ENCODE measurements at regions not wholly inside any gene's neighbourhood (a gene's known extent, or its start where the extent isn't known, plus 50 kb on each side); places are given as distances from the start of the nearest gene placed in this dataset.

DNA sequence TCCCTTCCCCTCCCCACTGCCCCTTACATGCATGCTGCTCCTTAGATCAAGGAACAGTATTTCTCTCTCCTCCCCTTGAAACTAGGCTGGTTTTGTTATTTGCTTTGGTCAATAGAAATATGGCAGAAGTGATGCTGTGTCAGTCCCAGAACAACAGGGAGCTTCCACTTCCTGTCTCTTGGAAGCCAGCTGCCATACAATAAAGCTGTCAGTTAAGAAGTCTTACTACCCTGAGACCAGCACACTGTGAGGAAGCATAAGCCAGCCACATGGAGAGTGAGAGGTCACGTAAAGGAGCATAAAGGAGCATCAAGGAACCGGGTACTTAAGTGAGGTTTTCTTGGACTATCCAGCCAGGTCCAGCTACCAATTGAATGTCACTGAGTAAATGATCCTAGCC, 126.6 kb downstream of the NOL4 start:
- H3K9me3 ChIP-seq (ENCODE audit: control insufficient read depth, low read length, poor library complexity, severe bottlenecking): no peaks in the 10 kb centered on the region
- Mint-ChIP-seq H3K4me3 (no peak overlapping the region), H3K27me3 (no peaks in the 10 kb centered on the region), H3K4me1 (no peaks in the 10 kb centered on the region), H3K27ac (no peak overlapping the region), H3K36me3 (ENCODE audit: low read depth) (no peaks in the 10 kb centered on the region)
- ATAC-seq (no peak), DNase-seq (no peak)

DNA sequence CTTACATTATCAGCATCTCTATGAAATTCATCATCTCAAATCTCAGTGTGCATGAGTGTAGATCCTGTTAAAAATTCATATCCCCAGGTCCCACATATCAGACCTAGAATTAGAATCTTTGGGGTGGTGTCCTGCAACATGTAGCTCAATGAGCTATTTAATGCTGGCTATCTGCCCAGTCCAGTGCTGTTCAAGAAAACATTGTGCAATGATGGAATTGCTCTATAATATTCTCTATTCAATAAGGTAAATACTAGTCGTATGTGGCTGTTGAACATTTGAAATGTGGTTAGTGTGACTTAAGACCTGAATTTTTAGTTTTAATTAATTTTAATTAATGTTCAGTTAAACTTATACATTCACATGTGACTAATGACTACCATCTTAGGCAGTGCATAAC, 127.4 kb downstream of the NOL4 start:
- no peaks in the 10 kb centered on the region for H3K4me1 Mint-ChIP-seq
- DNase-seq (no peak), ATAC-seq (no peak)
- no peak overlapping the region for H3K27ac Mint-ChIP-seq
- H3K4me3 Mint-ChIP-seq: no peak overlapping the region
- no peaks in the 10 kb centered on the region for H3K9me3 ChIP-seq (ENCODE audit: control insufficient read depth, low read length, poor library complexity, severe bottlenecking)
- no peaks in the 10 kb centered on the region for H3K36me3 Mint-ChIP-seq (ENCODE audit: low read depth)
- H3K27me3 Mint-ChIP-seq: no peaks in the 10 kb centered on the region

DNA sequence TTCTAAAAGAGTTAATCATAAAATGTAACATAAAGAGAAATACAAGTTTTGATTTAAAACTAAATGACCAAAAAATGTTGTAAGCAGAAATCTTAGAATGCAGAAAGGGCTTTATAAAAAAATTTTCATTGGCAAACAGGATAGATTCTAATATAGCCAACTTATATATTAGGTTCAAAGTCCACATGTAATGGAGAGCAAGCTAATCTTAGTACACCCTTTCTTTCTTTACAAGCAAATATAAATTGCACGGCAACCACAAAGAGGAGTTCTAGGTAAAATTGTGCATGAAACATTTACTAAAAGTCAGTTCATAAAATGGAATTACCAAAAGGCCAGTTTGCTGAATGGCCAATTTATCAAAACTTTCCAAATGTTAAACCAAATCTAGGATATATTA, 130.6 kb downstream of the NOL4 start:
- Mint-ChIP-seq H3K4me3 (no peak overlapping the region), H3K27me3 (no peaks in the 10 kb centered on the region), H3K4me1 (no peaks in the 10 kb centered on the region), H3K27ac (no peak overlapping the region), H3K36me3 (ENCODE audit: low read depth) (no peaks in the 10 kb centered on the region)
- DNase-seq (no peak), ATAC-seq (no peak)
- H3K9me3 ChIP-seq (ENCODE audit: control insufficient read depth, low read length, poor library complexity, severe bottlenecking): no peaks in the 10 kb centered on the region

DNA sequence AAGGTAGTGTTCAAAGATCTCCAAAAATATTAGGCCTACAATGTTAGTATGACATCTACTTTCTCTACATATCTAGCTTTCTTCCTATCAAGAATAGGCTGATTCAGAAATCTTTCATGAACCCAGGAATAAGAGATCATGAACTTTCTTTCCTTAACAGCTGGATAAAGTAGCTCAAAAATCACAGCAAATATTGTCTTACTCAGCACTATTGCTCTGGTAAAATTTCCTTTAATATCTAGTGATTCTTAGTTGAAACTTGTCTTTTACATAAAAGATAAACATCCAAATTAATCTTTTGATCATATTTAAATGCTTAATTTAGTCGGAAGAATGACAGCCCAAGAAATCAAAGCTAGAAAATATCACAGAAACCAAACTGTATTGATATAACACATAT, 131.9 kb downstream of the NOL4 start:
- Mint-ChIP-seq H3K27ac (no peak overlapping the region), H3K36me3 (ENCODE audit: low read depth) (no peaks in the 10 kb centered on the region), H3K27me3 (no peaks in the 10 kb centered on the region), H3K4me3 (no peak overlapping the region), H3K4me1 (no peaks in the 10 kb centered on the region)
- DNase-seq: no peak
- no peak for ATAC-seq
- H3K9me3 ChIP-seq (ENCODE audit: control insufficient read depth, low read length, poor library complexity, severe bottlenecking): no peaks in the 10 kb centered on the region

DNA sequence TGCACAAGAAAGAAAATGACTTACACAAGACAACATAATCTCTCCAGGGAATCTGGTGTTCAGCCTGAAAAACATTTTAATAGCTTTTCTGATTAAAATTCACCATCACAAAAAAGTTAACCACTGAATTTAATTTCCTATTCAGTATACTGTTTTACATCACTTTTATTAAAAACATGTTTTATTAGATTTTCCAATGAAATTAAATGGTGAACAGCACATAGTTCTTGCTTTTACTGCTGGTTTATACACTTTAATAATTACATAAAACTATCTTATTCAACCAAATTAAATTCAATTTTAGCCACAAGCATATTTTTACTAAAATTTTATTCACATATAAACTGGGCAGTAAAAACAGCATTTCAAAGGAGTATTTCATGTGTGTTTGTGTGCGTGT, 138.3 kb downstream of the NOL4 start:
- no peak overlapping the region for H3K27ac Mint-ChIP-seq
- no peaks in the 10 kb centered on the region for H3K9me3 ChIP-seq (ENCODE audit: control insufficient read depth, low read length, poor library complexity, severe bottlenecking)
- DNase-seq (no peak), ATAC-seq (no peak)
- no peaks in the 10 kb centered on the region for H3K36me3 Mint-ChIP-seq (ENCODE audit: low read depth)
- H3K4me3 Mint-ChIP-seq: no peak overlapping the region
- no peaks in the 10 kb centered on the region for H3K4me1 Mint-ChIP-seq
- H3K27me3 Mint-ChIP-seq: no peaks in the 10 kb centered on the region

DNA sequence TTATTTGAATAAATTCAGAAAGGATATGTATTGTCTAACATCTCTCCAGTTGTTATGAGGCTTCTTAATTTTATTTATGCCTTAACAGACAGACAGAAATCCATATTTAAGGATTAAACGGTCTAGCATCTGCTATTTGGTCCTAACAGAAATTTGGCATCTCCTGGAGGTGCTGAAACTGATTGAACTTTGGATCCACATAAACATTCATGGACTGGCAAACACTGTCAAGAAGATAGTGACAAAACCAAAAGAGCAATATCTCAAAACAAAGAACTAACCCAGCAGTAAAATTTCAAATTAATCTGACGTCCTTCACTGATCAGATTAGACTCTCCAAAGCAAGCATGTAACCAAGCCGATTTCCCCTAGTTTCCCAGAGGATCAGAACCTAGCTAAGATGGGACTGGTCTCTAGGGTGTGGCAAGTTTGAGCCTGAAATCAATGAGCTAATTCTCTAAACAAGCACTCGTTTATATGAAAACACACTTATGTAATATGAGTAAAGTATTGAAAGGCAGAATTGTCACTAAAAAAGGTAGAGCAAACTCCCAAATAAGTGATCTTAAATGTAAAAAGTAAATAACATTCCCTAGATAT, 139.5 kb downstream of the NOL4 start:
- no peak for DNase-seq
- Mint-ChIP-seq H3K4me1 (no peaks in the 10 kb centered on the region), H3K27me3 (no peaks in the 10 kb centered on the region), H3K36me3 (ENCODE audit: low read depth) (no peaks in the 10 kb centered on the region), H3K27ac (no peak overlapping the region), H3K4me3 (no peak overlapping the region)
- H3K9me3 ChIP-seq (ENCODE audit: control insufficient read depth, low read length, poor library complexity, severe bottlenecking): no peaks in the 10 kb centered on the region
- no peak for ATAC-seq

DNA sequence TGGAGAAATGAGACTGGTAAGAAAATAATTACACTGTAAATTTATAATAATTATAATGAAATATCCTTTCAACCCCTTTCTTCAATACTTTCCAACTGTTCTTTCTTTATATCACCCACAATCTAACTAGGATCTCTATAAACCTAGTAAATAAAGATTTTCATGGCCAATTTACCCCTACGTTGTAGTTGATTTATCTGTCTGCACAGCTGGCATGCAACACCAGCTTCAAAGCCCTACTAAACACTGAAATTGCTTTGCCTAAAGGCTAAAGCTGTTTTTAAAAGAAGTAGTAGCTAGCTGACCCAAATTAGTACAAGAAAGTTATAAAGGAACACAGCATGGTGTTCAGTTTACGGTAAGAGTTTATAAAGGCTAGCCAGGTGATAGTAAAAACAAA, 140.1 kb downstream of the NOL4 start:
- no peaks in the 10 kb centered on the region for H3K4me1 Mint-ChIP-seq
- H3K27me3 Mint-ChIP-seq: no peaks in the 10 kb centered on the region
- DNase-seq (no peak), ATAC-seq (no peak)
- H3K27ac Mint-ChIP-seq: no peak overlapping the region
- H3K9me3 ChIP-seq (ENCODE audit: control insufficient read depth, low read length, poor library complexity, severe bottlenecking): no peaks in the 10 kb centered on the region
- no peaks in the 10 kb centered on the region for H3K36me3 Mint-ChIP-seq (ENCODE audit: low read depth)
- H3K4me3 Mint-ChIP-seq: no peak overlapping the region

DNA sequence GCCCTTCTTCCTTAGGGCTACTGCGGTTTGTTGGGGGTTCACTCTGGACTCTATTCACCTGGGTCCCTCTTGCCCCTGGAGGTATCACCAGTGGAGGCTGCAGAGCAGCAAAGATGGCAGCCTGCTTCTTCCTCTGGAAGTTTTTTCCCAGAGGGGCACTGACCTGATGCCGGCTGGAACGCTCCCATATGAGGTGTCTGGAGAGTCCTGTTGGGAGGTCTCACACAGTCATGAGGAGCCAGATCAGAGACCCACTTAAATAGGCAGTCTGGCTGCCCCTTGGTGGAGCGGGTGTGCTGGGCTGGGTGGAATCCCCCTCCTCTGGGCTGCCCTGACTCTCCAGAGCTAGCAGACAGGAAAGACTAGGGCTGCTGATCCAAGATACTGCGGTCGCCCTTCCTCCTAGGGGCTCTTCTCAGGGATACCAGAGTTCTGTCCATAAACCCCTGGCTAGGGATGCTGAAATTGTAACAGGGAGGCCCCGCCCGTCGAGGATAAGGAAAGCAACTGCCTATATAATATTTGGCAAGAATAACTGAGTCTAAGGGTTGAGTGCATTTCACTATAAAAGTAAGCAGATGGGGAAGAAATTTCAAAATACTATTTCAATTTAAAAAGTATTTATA, 140.7 kb downstream of the NOL4 start:
- Mint-ChIP-seq H3K4me1 (no peaks in the 10 kb centered on the region), H3K36me3 (ENCODE audit: low read depth) (no peaks in the 10 kb centered on the region), H3K27ac (no peak overlapping the region), H3K4me3 (no peak overlapping the region), H3K27me3 (no peaks in the 10 kb centered on the region)
- DNase-seq (no peak), ATAC-seq (no peak)
- no peaks in the 10 kb centered on the region for H3K9me3 ChIP-seq (ENCODE audit: control insufficient read depth, low read length, poor library complexity, severe bottlenecking)

DNA sequence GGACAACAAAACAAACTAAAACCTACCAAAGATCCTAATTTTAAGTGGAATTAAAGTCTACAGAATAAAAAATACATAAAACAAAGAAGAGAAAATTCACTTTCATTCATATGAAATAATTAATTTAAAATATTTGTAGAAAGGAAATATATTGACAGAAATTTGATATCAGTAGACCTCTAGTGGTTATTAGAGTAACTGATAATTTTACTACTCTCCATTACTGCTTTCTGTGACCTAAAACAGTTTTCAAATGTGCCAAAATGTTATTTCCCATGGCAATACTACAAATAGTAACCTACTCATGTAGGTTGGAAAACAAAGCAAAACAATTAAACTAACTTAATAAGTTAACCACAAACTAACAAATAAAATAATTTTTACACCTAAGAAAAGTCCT, 147.1 kb downstream of the NOL4 start:
- no peak for ATAC-seq
- no peaks in the 10 kb centered on the region for H3K9me3 ChIP-seq (ENCODE audit: control insufficient read depth, low read length, poor library complexity, severe bottlenecking)
- Mint-ChIP-seq H3K36me3 (ENCODE audit: low read depth) (no peaks in the 10 kb centered on the region), H3K27me3 (no peaks in the 10 kb centered on the region), H3K4me1 (no peaks in the 10 kb centered on the region), H3K27ac (no peak overlapping the region), H3K4me3 (no peak overlapping the region)
- no peak for DNase-seq

DNA sequence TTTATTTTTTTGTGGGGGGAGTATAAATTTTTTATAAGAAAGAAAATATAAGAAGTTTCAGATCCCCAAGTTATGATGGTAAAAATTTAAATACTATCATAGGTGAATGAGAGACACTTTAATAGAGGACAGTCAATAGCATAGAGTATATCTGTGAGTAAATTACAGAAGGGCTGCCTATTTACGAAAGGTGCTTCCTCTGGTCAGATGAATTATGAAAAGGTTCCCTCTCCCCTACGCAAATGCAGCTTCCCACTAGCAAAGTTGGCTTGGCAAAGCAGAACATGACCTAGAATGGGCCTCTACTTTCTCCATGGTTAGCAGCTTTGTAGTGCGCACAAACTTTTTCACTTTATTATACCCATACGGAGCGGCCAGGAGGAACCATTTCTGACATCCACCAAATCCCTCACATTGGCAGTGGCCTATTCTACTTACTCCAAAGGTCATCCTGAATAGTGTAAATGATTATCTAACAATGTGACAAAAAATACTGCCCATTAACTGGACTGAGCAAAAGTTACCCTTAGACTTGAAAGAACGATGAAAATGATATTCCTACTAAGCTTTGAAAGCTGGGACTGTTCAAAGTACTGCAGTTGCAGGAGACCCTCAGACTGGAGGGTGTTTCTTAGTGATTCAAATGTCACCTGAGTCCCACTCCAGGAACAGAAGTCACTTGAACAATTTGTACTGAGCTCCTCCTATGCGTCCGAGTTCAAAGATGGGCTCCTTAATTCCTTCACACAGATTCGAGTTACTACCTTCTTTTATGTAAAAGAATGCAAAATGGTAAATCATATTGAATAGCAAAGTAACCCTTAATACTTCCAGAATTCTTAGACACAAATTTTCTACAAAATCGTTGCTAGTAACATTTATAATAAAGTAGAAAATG, 148.5 kb downstream of the NOL4 start:
- no peak for ATAC-seq

DNA sequence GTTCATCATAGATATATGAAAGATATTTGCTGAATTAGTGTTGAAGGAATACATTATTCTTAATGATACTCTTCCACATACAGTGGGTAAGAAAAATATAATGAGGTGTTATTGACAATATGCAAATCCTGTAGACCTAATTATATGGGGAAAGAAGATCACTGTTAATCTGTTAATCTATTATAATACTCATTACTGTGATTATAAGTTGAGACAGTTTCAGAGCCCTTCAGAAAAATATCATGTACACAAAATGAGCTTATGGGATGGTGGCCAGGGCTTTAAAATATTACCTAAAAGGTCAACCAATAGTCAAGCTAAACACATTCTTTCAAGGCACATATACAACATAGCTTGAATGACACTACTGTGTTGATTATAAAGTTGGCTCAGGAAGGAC, 163.5 kb downstream of the NOL4 start:
- no peak overlapping the region for H3K4me3 Mint-ChIP-seq
- DNase-seq (no peak), ATAC-seq (no peak)
- H3K36me3 Mint-ChIP-seq (ENCODE audit: low read depth): no peaks in the 10 kb centered on the region
- H3K27me3 Mint-ChIP-seq: no peaks in the 10 kb centered on the region
- no peak overlapping the region for H3K27ac Mint-ChIP-seq
- H3K4me1 Mint-ChIP-seq: no peaks in the 10 kb centered on the region
- no peaks in the 10 kb centered on the region for H3K9me3 ChIP-seq (ENCODE audit: control insufficient read depth, low read length, poor library complexity, severe bottlenecking)

More for the DNA sequence above, 148.5 kb downstream of the NOL4 start:
- H3K27me3 Mint-ChIP-seq: no peaks in the 10 kb centered on the region
- H3K27ac Mint-ChIP-seq: no peak overlapping the region
- no peaks in the 10 kb centered on the region for H3K36me3 Mint-ChIP-seq (ENCODE audit: low read depth)
- H3K9me3 ChIP-seq (ENCODE audit: control insufficient read depth, low read length, poor library complexity, severe bottlenecking): no peaks in the 10 kb centered on the region
- DNase-seq: no peak
- no peak overlapping the region for H3K4me3 Mint-ChIP-seq
- H3K4me1 Mint-ChIP-seq: no peaks in the 10 kb centered on the region

DNA sequence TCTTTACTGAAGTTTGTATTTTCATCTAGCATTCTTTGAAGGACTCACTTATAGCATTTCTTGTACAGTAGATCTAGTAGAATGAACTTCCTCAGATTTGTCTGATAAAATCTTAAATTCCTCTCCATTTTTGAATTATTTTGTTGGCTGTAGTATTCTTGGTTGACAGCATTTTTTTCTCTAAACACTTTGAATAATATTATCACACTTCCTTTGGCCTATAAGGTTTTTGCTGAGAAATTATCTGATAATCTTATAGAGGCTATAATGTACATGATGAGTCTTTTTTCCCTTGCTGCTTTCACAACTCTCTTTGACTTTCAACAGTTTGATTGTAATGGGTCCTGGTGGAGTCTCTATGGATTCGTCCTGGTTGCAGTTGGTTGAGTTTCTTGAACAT, 169.5 kb downstream of the NOL4 start:
- H3K9me3 ChIP-seq (ENCODE audit: control insufficient read depth, low read length, poor library complexity, severe bottlenecking): no peaks in the 10 kb centered on the region
- H3K27me3 Mint-ChIP-seq: no peaks in the 10 kb centered on the region
- no peak for ATAC-seq
- no peak overlapping the region for H3K27ac Mint-ChIP-seq
- H3K36me3 Mint-ChIP-seq (ENCODE audit: low read depth): no peaks in the 10 kb centered on the region
- DNase-seq: no peak
- H3K4me1 Mint-ChIP-seq: no peaks in the 10 kb centered on the region
- H3K4me3 Mint-ChIP-seq: no peak overlapping the region

DNA sequence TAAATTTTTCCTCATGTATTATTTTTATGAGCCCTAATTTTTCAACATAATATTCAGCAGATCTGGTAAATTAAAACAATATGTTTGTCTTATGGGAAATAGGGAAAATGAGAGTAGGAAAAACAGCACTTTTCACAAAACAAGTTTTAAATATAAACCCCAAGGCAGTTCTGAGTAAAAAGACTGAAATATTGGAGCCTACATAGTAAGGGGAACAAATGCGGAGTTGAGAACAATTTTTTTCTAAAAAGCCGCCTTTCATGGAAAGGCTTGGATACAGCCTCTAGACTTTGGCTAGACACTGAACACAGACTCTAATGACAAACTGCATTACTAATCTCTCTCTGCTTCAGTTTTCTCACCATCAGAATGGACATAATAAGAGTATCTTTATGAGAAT, 174.1 kb downstream of the NOL4 start:
- no peak for DNase-seq
- H3K36me3 Mint-ChIP-seq (ENCODE audit: low read depth): no peaks in the 10 kb centered on the region
- no peak overlapping the region for H3K4me3 Mint-ChIP-seq
- no peak for ATAC-seq
- H3K9me3 ChIP-seq (ENCODE audit: control insufficient read depth, low read length, poor library complexity, severe bottlenecking): peaks cover 3% of the 10 kb centered on the region
- no peaks in the 10 kb centered on the region for H3K4me1 Mint-ChIP-seq
- no peak overlapping the region for H3K27ac Mint-ChIP-seq
- H3K27me3 Mint-ChIP-seq: no peaks in the 10 kb centered on the region

DNA sequence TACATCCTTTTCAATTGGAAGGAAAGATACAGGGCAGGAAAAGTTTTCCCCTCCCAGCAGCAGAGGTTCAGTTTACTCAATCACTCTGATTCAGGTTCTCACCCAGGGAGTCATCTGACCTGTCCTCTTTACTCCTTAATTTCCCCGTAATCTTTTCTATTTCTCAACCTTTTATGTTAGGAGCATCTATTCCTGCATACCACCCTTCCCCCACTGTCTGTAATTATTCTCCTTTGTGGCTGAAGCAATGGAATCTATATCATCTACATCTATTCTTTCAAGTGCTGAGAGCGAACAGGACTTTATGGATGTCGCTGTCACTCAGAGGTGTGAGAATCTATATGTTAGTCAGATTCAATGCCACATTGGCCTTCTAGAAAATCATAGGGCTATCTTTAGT, 175.2 kb downstream of the NOL4 start:
- Mint-ChIP-seq H3K4me3 (no peak overlapping the region), H3K27me3 (no peaks in the 10 kb centered on the region), H3K4me1 (no peaks in the 10 kb centered on the region), H3K27ac (no peak overlapping the region), H3K36me3 (ENCODE audit: low read depth) (no peaks in the 10 kb centered on the region)
- DNase-seq: no peak
- peaks cover 3% of the 10 kb centered on the region for H3K9me3 ChIP-seq (ENCODE audit: control insufficient read depth, low read length, poor library complexity, severe bottlenecking)
- no peak for ATAC-seq

Data from T-helper 17 cell (primary cell).